HEK293 (cell line): ENCODE measurements at regions not wholly inside any gene's neighbourhood (a gene's known extent, or its start where the extent isn't known, plus 50 kb on each side); places are given as distances from the start of the nearest gene placed in this dataset.

Experiments used
- ATF2 ChIP-seq: fragments of 450-650 bp; formaldehyde crosslinking; IDR thresholded peaks from 2 replicates; pipeline ENCODE4 v1.5.1; 2016; ENCODE audit warnings: missing biosample characterization, missing genetic modification characterization, low read depth
- SP3 ChIP-seq: fragments of 450-650 bp; formaldehyde crosslinking; IDR thresholded peaks from 2 replicates; pipeline ENCODE4 v1.5.1; 2016; ENCODE audit warnings: missing biosample characterization, missing genetic modification characterization
- ZNF10 ChIP-seq: fragments of 450-650 bp; formaldehyde crosslinking; IDR thresholded peaks from 2 replicates; pipeline ENCODE4 v1.5.1; 2017; ENCODE audit warnings: missing biosample characterization, missing genetic modification characterization
- ZNF121 ChIP-seq: fragments of 450-650 bp; formaldehyde crosslinking; IDR thresholded peaks from 2 replicates; pipeline ENCODE4 v1.5.1; 2016; ENCODE audit warnings: missing biosample characterization, missing genetic modification characterization
- ZNF324 ChIP-seq: fragments of 450-650 bp; formaldehyde crosslinking; IDR thresholded peaks from 2 replicates; pipeline ENCODE4 v1.5.1; 2016; ENCODE audit warnings: missing biosample characterization, missing genetic modification characterization
- ZNF621 ChIP-seq: fragments of 450-650 bp; formaldehyde crosslinking; IDR thresholded peaks from 2 replicates; pipeline ENCODE4 v1.5.1; 2017; ENCODE audit warnings: missing biosample characterization, missing genetic modification characterization
- ZNF624 ChIP-seq: fragments of 450-650 bp; formaldehyde crosslinking; IDR thresholded peaks from 2 replicates; pipeline ENCODE4 v1.5.1; 2017; ENCODE audit warnings: missing biosample characterization, missing genetic modification characterization
- ZNF660 ChIP-seq: fragments of 450-650 bp; IDR thresholded peaks from 2 replicates; pipeline ENCODE4 v1.5.1; 2018; ENCODE audit warnings: missing biosample characterization, mild to moderate bottlenecking, missing genetic modification characterization
- ZNF704 ChIP-seq: fragments of 450-650 bp; formaldehyde crosslinking; IDR thresholded peaks from 2 replicates; pipeline ENCODE4 v1.5.1; 2016; ENCODE audit warnings: missing biosample characterization, missing genetic modification characterization
- ZNF76 ChIP-seq: fragments of 450-650 bp; formaldehyde crosslinking; IDR thresholded peaks from 2 replicates; pipeline ENCODE4; 2016; ENCODE audit warnings: low read depth, missing biosample characterization, missing genetic modification characterization, borderline replicate concordance
- ZNF830 ChIP-seq: fragments of 450-650 bp; IDR thresholded peaks from 2 replicates; pipeline ENCODE4 v1.5.0; 2018; ENCODE audit warnings: missing biosample characterization, missing genetic modification characterization, low read depth, mild to moderate bottlenecking, moderate library complexity
- ZXDB ChIP-seq: fragments of 450-650 bp; formaldehyde crosslinking; IDR thresholded peaks from 2 replicates; pipeline ENCODE4 v1.5.1; 2016; ENCODE audit warnings: missing biosample characterization, missing genetic modification characterization
- TF ChIP-seq, protein P1 (sequence below): fragments of 450-650 bp; formaldehyde crosslinking; IDR thresholded peaks from 2 replicates; pipeline ENCODE4 v1.5.1; 2016; ENCODE audit warnings: missing biosample characterization, missing genetic modification characterization
- TF ChIP-seq, protein P2 (sequence below): fragments of 450-650 bp; formaldehyde crosslinking; IDR thresholded peaks from 2 replicates; pipeline ENCODE4 v1.5.1; 2016; ENCODE audit warnings: missing biosample characterization, missing genetic modification characterization

DNA sequence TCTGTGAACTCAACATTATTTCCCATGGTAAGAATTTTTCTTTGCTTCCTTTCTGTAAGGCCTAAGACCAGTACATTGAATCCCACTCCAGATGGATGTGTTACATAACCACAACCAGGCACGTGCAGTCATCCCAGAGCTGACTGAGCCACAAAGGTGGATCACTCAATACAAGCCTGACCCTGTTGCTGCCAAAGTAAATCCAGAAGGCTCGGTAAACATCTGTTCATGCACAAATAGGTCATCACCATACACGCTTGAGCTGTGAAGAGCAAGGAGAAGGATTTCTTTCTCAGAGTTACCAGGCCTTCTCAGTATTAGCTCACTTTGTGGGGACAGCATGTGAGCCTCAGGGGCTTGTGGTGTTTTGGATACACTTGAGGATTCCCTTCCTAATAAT is 791.4 kb upstream of the FANCL start:
- TF ChIP-seq SP3 (tag by site-specific recombination) (no peak), ZNF624 (tag by site-specific recombination) (no peak), ZXDB (tag by site-specific recombination) (no peak), ZNF704 (tag by site-specific recombination) (no peak), ZNF121 (tag by site-specific recombination) (no peak), ZNF621 (tag by site-specific recombination) (no peak), ZNF324 (tag by site-specific recombination) (no peak), ZNF830 (tag by site-specific recombination) (no peak), ATF2 (no peak), ZNF76 (tag by site-specific recombination) (no peak), ZNF10 (tag by site-specific recombination) (no peak), ZNF660 (no peak)
- TF ChIP-seq, protein P1, sequence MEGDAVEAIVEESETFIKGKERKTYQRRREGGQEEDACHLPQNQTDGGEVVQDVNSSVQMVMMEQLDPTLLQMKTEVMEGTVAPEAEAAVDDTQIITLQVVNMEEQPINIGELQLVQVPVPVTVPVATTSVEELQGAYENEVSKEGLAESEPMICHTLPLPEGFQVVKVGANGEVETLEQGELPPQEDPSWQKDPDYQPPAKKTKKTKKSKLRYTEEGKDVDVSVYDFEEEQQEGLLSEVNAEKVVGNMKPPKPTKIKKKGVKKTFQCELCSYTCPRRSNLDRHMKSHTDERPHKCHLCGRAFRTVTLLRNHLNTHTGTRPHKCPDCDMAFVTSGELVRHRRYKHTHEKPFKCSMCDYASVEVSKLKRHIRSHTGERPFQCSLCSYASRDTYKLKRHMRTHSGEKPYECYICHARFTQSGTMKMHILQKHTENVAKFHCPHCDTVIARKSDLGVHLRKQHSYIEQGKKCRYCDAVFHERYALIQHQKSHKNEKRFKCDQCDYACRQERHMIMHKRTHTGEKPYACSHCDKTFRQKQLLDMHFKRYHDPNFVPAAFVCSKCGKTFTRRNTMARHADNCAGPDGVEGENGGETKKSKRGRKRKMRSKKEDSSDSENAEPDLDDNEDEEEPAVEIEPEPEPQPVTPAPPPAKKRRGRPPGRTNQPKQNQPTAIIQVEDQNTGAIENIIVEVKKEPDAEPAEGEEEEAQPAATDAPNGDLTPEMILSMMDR (tag by site-specific recombination), result no peak
- TF ChIP-seq, protein P2, sequence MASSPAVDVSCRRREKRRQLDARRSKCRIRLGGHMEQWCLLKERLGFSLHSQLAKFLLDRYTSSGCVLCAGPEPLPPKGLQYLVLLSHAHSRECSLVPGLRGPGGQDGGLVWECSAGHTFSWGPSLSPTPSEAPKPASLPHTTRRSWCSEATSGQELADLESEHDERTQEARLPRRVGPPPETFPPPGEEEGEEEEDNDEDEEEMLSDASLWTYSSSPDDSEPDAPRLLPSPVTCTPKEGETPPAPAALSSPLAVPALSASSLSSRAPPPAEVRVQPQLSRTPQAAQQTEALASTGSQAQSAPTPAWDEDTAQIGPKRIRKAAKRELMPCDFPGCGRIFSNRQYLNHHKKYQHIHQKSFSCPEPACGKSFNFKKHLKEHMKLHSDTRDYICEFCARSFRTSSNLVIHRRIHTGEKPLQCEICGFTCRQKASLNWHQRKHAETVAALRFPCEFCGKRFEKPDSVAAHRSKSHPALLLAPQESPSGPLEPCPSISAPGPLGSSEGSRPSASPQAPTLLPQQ, result no peak
